ENCODE measurements at regions not wholly inside any gene's neighbourhood (a gene's known extent, or its start where the extent isn't known, plus 50 kb on each side); places are given as distances from the start of the nearest gene placed in this dataset.

- H3K9me3 ChIP-seq, result no peaks in the 10 kb centered on the region
- H3K27ac ChIP-seq, result no peak overlapping the region
- no peak for TF ChIP-seq POLR2AphosphoS5 (IDR thresholded peaks at IDR 0.05)
- TF ChIP-seq CTCF (IDR thresholded peaks at IDR 0.05), result no peak
- no peak for TF ChIP-seq POLR2A (IDR thresholded peaks at IDR 0.05)
- no peak for TF ChIP-seq EP300 (IDR thresholded peaks at IDR 0.05)
- WGBS, 2 donors (ENCODE audit: low coverage in 1 of 2), result 88% methylated on average over 2 of the region's 2 CpGs; no CpG with 5 or more reads in 1 of the 2 donors
- no peak overlapping the region for H3K4me3 ChIP-seq
- no peaks in the 10 kb centered on the region for H3K36me3 ChIP-seq
- no peak for ATAC-seq
- no peaks in the 10 kb centered on the region for H3K4me1 ChIP-seq
- no peaks in the 10 kb centered on the region for H3K27me3 ChIP-seq
These were observed 99.4 kb upstream of the DRD2 start for GRCh38 chr11:113574586-113574985.

- no peak overlapping the region for H3K4me3 ChIP-seq
- H3K36me3 ChIP-seq, result no peaks in the 10 kb centered on the region
- no peak overlapping the region for H3K27ac ChIP-seq
- H3K9me3 ChIP-seq, result no peaks in the 10 kb centered on the region
- no peaks in the 10 kb centered on the region for H3K27me3 ChIP-seq
- no peak for ATAC-seq
- WGBS, 2 donors (ENCODE audit: low coverage in 1 of 2), result 60 to 70% methylated on average over 1 to 4 of the region's 4 CpGs
- TF ChIP-seq EP300 (IDR thresholded peaks at IDR 0.05), result no peak
- no peak for TF ChIP-seq CTCF (IDR thresholded peaks at IDR 0.05)
- TF ChIP-seq POLR2A (IDR thresholded peaks at IDR 0.05), result no peak
- TF ChIP-seq POLR2AphosphoS5 (IDR thresholded peaks at IDR 0.05), result no peak
- H3K4me1 ChIP-seq, result no peaks in the 10 kb centered on the region
These were observed 99.0 kb upstream of the DRD2 start for GRCh38 chr11:113574171-113574570.

- Histone ChIP-seq H3K27ac (no peak overlapping the region), H3K4me3 (no peak overlapping the region), H3K9me3 (no peaks in the 10 kb centered on the region), H3K4me1 (no peaks in the 10 kb centered on the region), H3K27me3 (peaks cover 4% of the 10 kb centered on the region), H3K36me3 (no peaks in the 10 kb centered on the region)
- TF ChIP-seq POLR2A (IDR thresholded peaks at IDR 0.05), result no peak
- no peak for TF ChIP-seq CTCF (IDR thresholded peaks at IDR 0.05)
- no peak for TF ChIP-seq POLR2AphosphoS5 (IDR thresholded peaks at IDR 0.05)
- no peak for TF ChIP-seq EP300 (IDR thresholded peaks at IDR 0.05)
- ATAC-seq, result no peak
- WGBS, 2 donors (ENCODE audit: low coverage in 1 of 2), result 62 to 68% methylated on average over 4 of the region's 4 CpGs
These were observed 97.0 kb upstream of the DRD2 start for GRCh38 chr11:113572136-113572735.

GRCh38 chr11:113571531-113571930 lies 96.3 kb upstream of the DRD2 start:
- no peak overlapping the region for H3K4me3 ChIP-seq
- peaks cover 4% of the 10 kb centered on the region for H3K27me3 ChIP-seq
- H3K36me3 ChIP-seq, result no peaks in the 10 kb centered on the region
- TF ChIP-seq POLR2A (IDR thresholded peaks at IDR 0.05) (no peak), POLR2AphosphoS5 (IDR thresholded peaks at IDR 0.05) (no peak), EP300 (IDR thresholded peaks at IDR 0.05) (no peak), CTCF (IDR thresholded peaks at IDR 0.05) (no peak)
- 65 to 74% methylated on average over 4 of the region's 4 CpGs for WGBS, 2 donors (ENCODE audit: low coverage in 1 of 2)
- H3K4me1 ChIP-seq, result no peaks in the 10 kb centered on the region
- no peak for ATAC-seq
- no peak overlapping the region for H3K27ac ChIP-seq
- no peaks in the 10 kb centered on the region for H3K9me3 ChIP-seq

GRCh38 chr11:113570906-113571305 lies 95.7 kb upstream of the DRD2 start:
- no peaks in the 10 kb centered on the region for H3K4me1 ChIP-seq
- no peaks in the 10 kb centered on the region for H3K36me3 ChIP-seq
- no peak overlapping the region for H3K27ac ChIP-seq
- H3K4me3 ChIP-seq, result no peak overlapping the region
- no peak for ATAC-seq
- TF ChIP-seq POLR2AphosphoS5 (IDR thresholded peaks at IDR 0.05) (no peak), EP300 (IDR thresholded peaks at IDR 0.05) (no peak), POLR2A (IDR thresholded peaks at IDR 0.05) (no peak)
- H3K27me3 ChIP-seq, result peaks cover 4% of the 10 kb centered on the region
- H3K9me3 ChIP-seq, result no peaks in the 10 kb centered on the region

All from gastroesophageal sphincter (tissue), 4 donors.